NCI-H82 (cell line): ENCODE measurements at regions not wholly inside any gene's neighbourhood (a gene's known extent, or its start where the extent isn't known, plus 50 kb on each side); places are given as distances from the start of the nearest gene placed in this dataset.

Source experiments
- DNase-seq: peaks from one replicate; lab custom pipeline; 2025; lab: John Stamatoyannopoulos, UW

GRCh38 chr10:30118590-30118989, 59.2 kb upstream of the JCAD start:
- no peak for DNase-seq

GRCh38 chr10:30117812-30118501, 58.6 kb upstream of the JCAD start:
- no peak for DNase-seq

DNA sequence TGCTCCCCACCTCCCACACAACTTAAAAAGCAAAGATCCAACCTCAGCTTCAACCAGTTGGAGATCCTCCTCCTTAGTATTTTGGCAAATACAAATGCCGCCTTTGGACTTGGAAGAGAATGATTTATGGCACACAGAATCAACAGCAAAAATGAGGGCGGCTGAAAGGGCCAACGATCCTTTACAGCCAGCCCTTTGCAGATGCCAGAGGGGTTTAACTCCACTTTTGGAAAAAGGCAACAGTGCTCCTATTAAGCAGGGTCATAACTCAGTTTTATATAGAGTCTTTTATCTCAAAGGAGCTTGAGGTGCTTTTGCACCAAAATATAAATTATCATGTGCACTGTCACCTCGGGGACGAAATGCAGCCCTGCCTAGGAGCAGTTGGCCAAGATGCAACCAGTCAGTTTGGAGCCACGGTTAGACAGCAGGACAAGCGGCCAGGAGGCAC, 56.7 kb upstream of the JCAD start:
- DNase-seq = no peak

GRCh38 chr10:30115626-30115940, 56.2 kb upstream of the JCAD start:
- DNase-seq = no peak

- no peak for DNase-seq
These were observed 55.7 kb upstream of the JCAD start for GRCh38 chr10:30114881-30115625.

DNA sequence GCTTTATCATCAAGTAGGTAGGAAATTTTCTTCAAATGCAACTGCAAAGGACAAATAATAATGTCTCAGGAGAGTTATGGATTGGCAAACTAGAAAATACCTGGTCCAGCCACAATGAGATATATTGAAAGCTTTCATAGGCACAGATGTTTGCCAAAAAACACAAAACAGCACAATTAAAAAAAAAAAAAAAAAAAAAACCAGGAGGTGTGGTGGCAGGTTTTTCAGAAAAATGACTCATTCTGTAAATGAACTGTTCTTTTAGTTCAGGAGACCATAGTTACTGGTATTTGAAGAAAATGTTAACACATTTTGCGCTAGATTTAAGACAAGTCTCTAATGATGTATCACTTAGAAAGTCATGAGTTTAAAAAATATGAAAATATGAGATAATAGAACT, 55.0 kb upstream of the JCAD start:
- no peak for DNase-seq

GRCh38 chr10:30111340-30112022, 52.1 kb upstream of the JCAD start:
- DNase-seq = no peak
